ENCODE measurements at regions not wholly inside any gene's neighbourhood (a gene's known extent, or its start where the extent isn't known, plus 50 kb on each side); places are given as distances from the start of the nearest gene placed in this dataset.

DNA sequence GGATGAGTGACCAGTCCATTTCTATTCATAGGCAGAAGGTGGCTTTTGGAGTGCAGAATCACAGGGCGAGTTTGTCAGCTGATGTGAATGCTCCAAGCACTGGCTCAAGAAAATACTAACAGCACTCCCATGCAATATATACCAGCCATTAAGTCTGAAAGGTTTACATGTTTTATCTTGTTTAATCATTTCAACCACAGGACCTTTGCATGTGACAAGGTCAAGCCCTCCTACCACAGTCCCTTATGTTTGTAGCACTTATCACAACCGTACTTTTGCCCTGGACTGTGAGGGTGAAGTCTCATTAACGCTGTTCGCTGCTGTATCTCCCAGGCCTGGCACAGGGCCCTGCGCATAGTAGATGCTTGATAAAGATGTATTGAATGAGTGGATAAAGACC is 99.3 kb upstream of the PMEPA1 start:
- Histone ChIP-seq H3K4me1 (ENCODE audit: insufficient read depth, low read length, poor library complexity, severe bottlenecking) (no peaks in the 10 kb centered on the region), H3K9me3 (ENCODE audit: insufficient read depth, low read depth, low read length) (no peaks in the 10 kb centered on the region), H3K4me3 (ENCODE audit: low read length, poor library complexity, severe bottlenecking) (no peak overlapping the region), H4K20me1 (ENCODE audit: insufficient read depth, low read length, poor library complexity, severe bottlenecking) (no peaks in the 10 kb centered on the region), H3K9me2 (replicated peaks; ENCODE audit: low read depth, low read length) (no peaks in the 10 kb centered on the region), H3K79me2 (ENCODE audit: insufficient read depth, low read length) (no peaks in the 10 kb centered on the region), H3K27me3 (ENCODE audit: insufficient read depth, low read length, poor library complexity, severe bottlenecking) (no peaks in the 10 kb centered on the region), H3F3A (ENCODE audit: low read depth) (no peaks in the 10 kb centered on the region), H3K4me2 (ENCODE audit: low read depth, low read length, poor library complexity, severe bottlenecking) (no peak overlapping the region), H3K9ac (ENCODE audit: low read depth, low read length, poor library complexity, severe bottlenecking) (no peak overlapping the region), H2AFZ (ENCODE audit: low read length) (no peak overlapping the region), H3K36me3 (ENCODE audit: insufficient read depth, low read length) (no peaks in the 10 kb centered on the region)
- TF ChIP-seq EZH2phosphoT487 (IDR thresholded peaks at IDR 0.05; ENCODE audit: borderline replicate concordance): no peak

DNA sequence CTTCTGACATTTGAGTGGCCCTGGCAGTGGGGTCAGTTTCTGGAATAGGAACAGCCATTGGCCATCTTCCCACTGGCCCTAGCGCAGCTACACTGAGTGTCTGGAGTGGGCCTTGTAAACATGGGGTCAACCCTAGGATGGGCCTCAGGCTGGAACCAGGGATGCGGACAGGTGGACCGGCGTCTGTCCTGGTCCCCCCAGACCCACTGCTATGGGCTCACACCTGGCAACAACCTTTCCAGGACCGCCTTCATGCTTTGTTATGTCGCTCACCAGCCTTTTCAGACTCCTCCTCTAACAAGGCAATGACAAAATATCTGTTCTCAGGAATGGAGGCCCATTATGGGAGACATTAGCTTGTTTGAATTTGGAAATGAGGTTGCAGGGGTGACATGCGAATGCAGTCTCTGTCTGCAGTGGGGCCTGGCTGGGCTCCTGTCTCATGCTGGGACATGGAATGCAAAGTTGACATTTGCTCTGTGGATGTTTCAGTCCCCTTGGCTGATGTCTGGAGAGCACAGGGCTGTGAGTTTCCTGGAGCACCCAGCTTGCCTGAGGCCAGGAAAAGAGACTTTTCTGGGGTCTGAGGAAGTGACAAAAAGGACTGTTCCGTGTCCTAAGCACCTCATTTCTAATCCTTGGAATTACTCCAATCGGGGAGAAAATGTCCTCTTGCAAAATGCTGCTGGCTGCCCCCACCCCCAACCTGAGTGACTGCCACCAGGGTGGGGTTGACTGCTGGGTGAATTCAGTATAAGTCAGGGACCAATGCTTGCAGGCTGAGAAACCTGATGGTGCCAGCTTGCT is 98.7 kb upstream of the PMEPA1 start:
- no peak for TF ChIP-seq EZH2phosphoT487 (IDR thresholded peaks at IDR 0.05; ENCODE audit: borderline replicate concordance)
- TF ChIP-seq, protein P1, sequence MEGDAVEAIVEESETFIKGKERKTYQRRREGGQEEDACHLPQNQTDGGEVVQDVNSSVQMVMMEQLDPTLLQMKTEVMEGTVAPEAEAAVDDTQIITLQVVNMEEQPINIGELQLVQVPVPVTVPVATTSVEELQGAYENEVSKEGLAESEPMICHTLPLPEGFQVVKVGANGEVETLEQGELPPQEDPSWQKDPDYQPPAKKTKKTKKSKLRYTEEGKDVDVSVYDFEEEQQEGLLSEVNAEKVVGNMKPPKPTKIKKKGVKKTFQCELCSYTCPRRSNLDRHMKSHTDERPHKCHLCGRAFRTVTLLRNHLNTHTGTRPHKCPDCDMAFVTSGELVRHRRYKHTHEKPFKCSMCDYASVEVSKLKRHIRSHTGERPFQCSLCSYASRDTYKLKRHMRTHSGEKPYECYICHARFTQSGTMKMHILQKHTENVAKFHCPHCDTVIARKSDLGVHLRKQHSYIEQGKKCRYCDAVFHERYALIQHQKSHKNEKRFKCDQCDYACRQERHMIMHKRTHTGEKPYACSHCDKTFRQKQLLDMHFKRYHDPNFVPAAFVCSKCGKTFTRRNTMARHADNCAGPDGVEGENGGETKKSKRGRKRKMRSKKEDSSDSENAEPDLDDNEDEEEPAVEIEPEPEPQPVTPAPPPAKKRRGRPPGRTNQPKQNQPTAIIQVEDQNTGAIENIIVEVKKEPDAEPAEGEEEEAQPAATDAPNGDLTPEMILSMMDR (conservative IDR thresholded peaks at IDR 0.05; ENCODE audit: low read length): no peak
- Histone ChIP-seq H3F3A (ENCODE audit: low read depth) (no peaks in the 10 kb centered on the region), H3K79me2 (ENCODE audit: insufficient read depth, low read length) (no peaks in the 10 kb centered on the region), H3K27me3 (ENCODE audit: insufficient read depth, low read length, poor library complexity, severe bottlenecking) (no peaks in the 10 kb centered on the region), H4K20me1 (ENCODE audit: insufficient read depth, low read length, poor library complexity, severe bottlenecking) (no peaks in the 10 kb centered on the region), H3K4me3 (ENCODE audit: low read length, poor library complexity, severe bottlenecking) (no peak overlapping the region), H3K9me2 (replicated peaks; ENCODE audit: low read depth, low read length) (no peaks in the 10 kb centered on the region), H3K9me3 (ENCODE audit: insufficient read depth, low read depth, low read length) (no peaks in the 10 kb centered on the region), H3K4me2 (ENCODE audit: low read depth, low read length, poor library complexity, severe bottlenecking) (no peak overlapping the region), H3K4me1 (ENCODE audit: insufficient read depth, low read length, poor library complexity, severe bottlenecking) (no peaks in the 10 kb centered on the region), H2AFZ (ENCODE audit: low read length) (no peak overlapping the region), H3K36me3 (ENCODE audit: insufficient read depth, low read length) (no peaks in the 10 kb centered on the region), H3K9ac (ENCODE audit: low read depth, low read length, poor library complexity, severe bottlenecking) (no peak overlapping the region)

DNA sequence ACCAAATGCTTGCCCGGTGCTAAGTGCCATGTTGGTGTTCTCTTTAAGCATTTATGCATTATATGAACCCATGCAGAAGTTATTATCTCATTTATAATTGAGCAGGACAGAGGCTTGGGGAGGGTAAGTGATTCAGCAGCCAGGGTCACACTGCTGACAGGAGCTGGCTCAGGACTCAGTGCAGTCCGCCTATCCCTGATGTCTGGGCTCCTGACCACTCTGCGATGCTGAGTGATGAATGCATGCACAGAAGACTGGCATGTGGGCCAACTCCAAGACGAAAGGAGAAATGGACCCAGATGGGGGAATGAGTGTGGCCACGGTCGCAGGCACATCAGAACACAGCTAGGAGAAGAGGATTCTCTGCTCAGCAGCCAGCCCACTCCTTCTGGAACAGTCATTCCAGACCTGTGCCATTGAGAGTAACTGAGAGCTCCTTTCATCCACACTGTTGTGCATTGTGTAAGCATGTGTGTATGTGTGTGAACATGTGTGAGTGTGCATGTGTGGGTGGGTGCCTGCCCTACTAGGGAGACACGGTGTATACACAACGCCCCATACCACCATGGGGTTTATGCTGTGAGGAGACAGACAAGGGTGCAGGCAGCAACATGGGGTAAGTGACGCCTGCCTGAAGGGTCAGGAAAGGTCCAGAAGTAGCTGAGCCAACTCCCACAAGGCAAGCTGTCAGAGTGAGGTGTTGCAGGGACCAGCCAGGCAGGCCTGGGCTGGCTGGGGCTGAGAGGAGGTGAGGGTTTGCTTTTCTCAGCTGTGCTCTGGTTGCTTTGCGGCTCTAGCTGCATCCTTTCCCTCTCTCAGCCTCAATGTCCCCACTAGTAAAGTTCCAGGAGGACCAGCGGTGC is 97.8 kb upstream of the PMEPA1 start:
- Histone ChIP-seq H4K20me1 (ENCODE audit: insufficient read depth, low read length, poor library complexity, severe bottlenecking) (no peaks in the 10 kb centered on the region), H3K9ac (ENCODE audit: low read depth, low read length, poor library complexity, severe bottlenecking) (no peak overlapping the region), H2AFZ (ENCODE audit: low read length) (no peak overlapping the region), H3K36me3 (ENCODE audit: insufficient read depth, low read length) (no peaks in the 10 kb centered on the region), H3K79me2 (ENCODE audit: insufficient read depth, low read length) (no peaks in the 10 kb centered on the region), H3K9me2 (replicated peaks; ENCODE audit: low read depth, low read length) (no peaks in the 10 kb centered on the region), H3K4me1 (ENCODE audit: insufficient read depth, low read length, poor library complexity, severe bottlenecking) (no peaks in the 10 kb centered on the region), H3K4me2 (ENCODE audit: low read depth, low read length, poor library complexity, severe bottlenecking) (no peak overlapping the region), H3F3A (ENCODE audit: low read depth) (no peaks in the 10 kb centered on the region), H3K9me3 (ENCODE audit: insufficient read depth, low read depth, low read length) (no peaks in the 10 kb centered on the region), H3K4me3 (ENCODE audit: low read length, poor library complexity, severe bottlenecking) (no peak overlapping the region), H3K27me3 (ENCODE audit: insufficient read depth, low read length, poor library complexity, severe bottlenecking) (no peaks in the 10 kb centered on the region)
- TF ChIP-seq, protein P1 (conservative IDR thresholded peaks at IDR 0.05; ENCODE audit: low read length): no peak
- no peak for TF ChIP-seq EZH2phosphoT487 (IDR thresholded peaks at IDR 0.05; ENCODE audit: borderline replicate concordance)
